Astrocyte (in vitro differentiated cells and primary cell): ENCODE measurements at regions not wholly inside any gene's neighbourhood (a gene's known extent, or its start where the extent isn't known, plus 50 kb on each side); places are given as distances from the start of the nearest gene placed in this dataset.

ENCODE experiments used
- DNase-seq: peaks from one replicate; pipeline ENCODE4 v3.0.0-alpha.2; 2010; ENCODE audit warnings: low read depth
- FAIRE-seq: peaks from 2 replicates; lab custom pipeline; 2011; peaks lifted over from hg19 to GRCh38; lab: Jason Lieb, UNC
- H2AFZ ChIP-seq: 2 replicates; pipeline ENCODE4 v1.6.0; 2012; ENCODE audit warnings: low read depth, low read length, inconsistent platforms
- H3K27ac ChIP-seq: 2 replicates; pipeline ENCODE4 v1.5.1; 2011; ENCODE audit warnings: low read depth, low read length, inconsistent platforms
- H3K27me3 ChIP-seq: 2 replicates; pipeline ENCODE4 v1.6.0; 2011; ENCODE audit warnings: low read length, inconsistent platforms; ENCODE audit not compliant: insufficient read depth
- H3K36me3 ChIP-seq: 2 replicates; pipeline ENCODE4 v1.5.1; 2011; ENCODE audit warnings: low read length, inconsistent platforms; ENCODE audit not compliant: insufficient read depth
- H3K4me1 ChIP-seq: 2 replicates; pipeline ENCODE4 v1.5.1; 2011; ENCODE audit warnings: low read length, inconsistent platforms; ENCODE audit not compliant: insufficient read depth
- H3K4me2 ChIP-seq: 2 replicates; pipeline ENCODE4 v1.6.0; 2012; ENCODE audit warnings: low read length, inconsistent platforms
- H3K4me3 ChIP-seq: 2 replicates; pipeline ENCODE4 v1.5.1; 2011; ENCODE audit warnings: low read depth, mild to moderate bottlenecking, low read length, inconsistent platforms; ENCODE audit not compliant: insufficient read depth
- H3K79me2 ChIP-seq: 2 replicates; pipeline ENCODE4 v1.6.0; 2012; ENCODE audit warnings: mild to moderate bottlenecking, low read length, inconsistent platforms; ENCODE audit not compliant: insufficient read depth
- H3K9ac ChIP-seq: 2 replicates; pipeline ENCODE4 v1.6.0; 2012; ENCODE audit warnings: mild to moderate bottlenecking, low read length, inconsistent platforms
- H3K9me3 ChIP-seq: 2 replicates; pipeline ENCODE4 v1.5.1; 2012; ENCODE audit warnings: low read depth, mild to moderate bottlenecking, low read length, inconsistent platforms; ENCODE audit not compliant: insufficient read depth
- H4K20me1 ChIP-seq: 2 replicates; pipeline ENCODE4 v1.6.0; 2012; ENCODE audit warnings: low read length, inconsistent platforms; ENCODE audit not compliant: insufficient read depth
- H3K27ac Mint-ChIP-seq: one replicate; pipeline ENCODE4 v1.8.0; 2021; ENCODE audit warnings: mild to moderate bottlenecking, mixed read lengths; ENCODE audit not compliant: unreplicated experiment
- H3K27me3 Mint-ChIP-seq: one replicate; pipeline ENCODE4 v1.8.0; 2021; ENCODE audit warnings: low read depth, mixed read lengths; ENCODE audit not compliant: unreplicated experiment
- H3K36me3 Mint-ChIP-seq: one replicate; pipeline ENCODE4 v1.8.0; 2021; ENCODE audit warnings: low read depth, mixed read lengths; ENCODE audit not compliant: unreplicated experiment
- H3K4me1 Mint-ChIP-seq: one replicate; pipeline ENCODE4 v1.8.0; 2021; ENCODE audit warnings: low read depth, mixed read lengths; ENCODE audit not compliant: unreplicated experiment
- H3K4me3 Mint-ChIP-seq: one replicate; pipeline ENCODE4 v1.8.0; 2021; ENCODE audit warnings: mild to moderate bottlenecking, moderate library complexity, mixed read lengths; ENCODE audit not compliant: unreplicated experiment
- H3K9me3 Mint-ChIP-seq: one replicate; pipeline ENCODE4 v1.8.0; 2021; ENCODE audit warnings: mild to moderate bottlenecking, mixed read lengths; ENCODE audit not compliant: unreplicated experiment
- EZH2 ChIP-seq: IDR thresholded peaks from 2 replicates; pipeline ENCODE4 v1.6.1; 2012; ENCODE audit warnings: mild to moderate bottlenecking, low read length, inconsistent platforms; ENCODE audit not compliant: insufficient read depth
- TF ChIP-seq, protein P1 (sequence below): IDR thresholded peaks from 2 replicates; pipeline ENCODE4 v1.5.1; 2011; ENCODE audit warnings: low read depth, mild to moderate bottlenecking, inconsistent platforms, low read length, moderate library complexity; ENCODE audit not compliant: insufficient read depth

GRCh38 chr2:128409326-128410034 lies 90.8 kb upstream of the HS6ST1 start:
- no peaks in the 10 kb centered on the region for H4K20me1 ChIP-seq
- H2AFZ ChIP-seq: no peak overlapping the region
- no peak for TF ChIP-seq EZH2
- TF ChIP-seq, protein P1, sequence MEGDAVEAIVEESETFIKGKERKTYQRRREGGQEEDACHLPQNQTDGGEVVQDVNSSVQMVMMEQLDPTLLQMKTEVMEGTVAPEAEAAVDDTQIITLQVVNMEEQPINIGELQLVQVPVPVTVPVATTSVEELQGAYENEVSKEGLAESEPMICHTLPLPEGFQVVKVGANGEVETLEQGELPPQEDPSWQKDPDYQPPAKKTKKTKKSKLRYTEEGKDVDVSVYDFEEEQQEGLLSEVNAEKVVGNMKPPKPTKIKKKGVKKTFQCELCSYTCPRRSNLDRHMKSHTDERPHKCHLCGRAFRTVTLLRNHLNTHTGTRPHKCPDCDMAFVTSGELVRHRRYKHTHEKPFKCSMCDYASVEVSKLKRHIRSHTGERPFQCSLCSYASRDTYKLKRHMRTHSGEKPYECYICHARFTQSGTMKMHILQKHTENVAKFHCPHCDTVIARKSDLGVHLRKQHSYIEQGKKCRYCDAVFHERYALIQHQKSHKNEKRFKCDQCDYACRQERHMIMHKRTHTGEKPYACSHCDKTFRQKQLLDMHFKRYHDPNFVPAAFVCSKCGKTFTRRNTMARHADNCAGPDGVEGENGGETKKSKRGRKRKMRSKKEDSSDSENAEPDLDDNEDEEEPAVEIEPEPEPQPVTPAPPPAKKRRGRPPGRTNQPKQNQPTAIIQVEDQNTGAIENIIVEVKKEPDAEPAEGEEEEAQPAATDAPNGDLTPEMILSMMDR: no peak
- H3K27ac Mint-ChIP-seq: peak overlapping the region; percentile 85
- no peaks in the 10 kb centered on the region for H3K27me3 ChIP-seq
- H3K27ac ChIP-seq: peak overlapping the region; percentile 49
- no peak overlapping the region for H3K4me3 ChIP-seq
- H3K9me3 ChIP-seq: no peaks in the 10 kb centered on the region
- H3K4me1 ChIP-seq: peaks cover 14% of the 10 kb centered on the region
- no peak for FAIRE-seq
- no peaks in the 10 kb centered on the region for H3K79me2 ChIP-seq
- H3K4me3 Mint-ChIP-seq: no peak overlapping the region
- H3K36me3 Mint-ChIP-seq: no peaks in the 10 kb centered on the region
- H3K4me2 ChIP-seq: peak overlapping the region; percentile 56
- DNase-seq: no peak
- peaks cover 19% of the 10 kb centered on the region for H3K4me1 Mint-ChIP-seq
- H3K9me3 Mint-ChIP-seq: peaks cover 3% of the 10 kb centered on the region
- H3K27me3 Mint-ChIP-seq: peaks cover 34% of the 10 kb centered on the region
- no peak overlapping the region for H3K9ac ChIP-seq
- H3K36me3 ChIP-seq: no peaks in the 10 kb centered on the region

- no peak overlapping the region for H3K4me3 ChIP-seq
- no peak for FAIRE-seq
- no peaks in the 10 kb centered on the region for H4K20me1 ChIP-seq
- Mint-ChIP-seq H3K4me1 (peaks cover 19% of the 10 kb centered on the region), H3K27me3 (peaks cover 31% of the 10 kb centered on the region), H3K27ac (no peak overlapping the region), H3K4me3 (no peak overlapping the region), H3K9me3 (peaks cover 3% of the 10 kb centered on the region), H3K36me3 (no peaks in the 10 kb centered on the region)
- no peak overlapping the region for H3K4me2 ChIP-seq
- no peak overlapping the region for H3K9ac ChIP-seq
- H3K4me1 ChIP-seq: peaks cover 14% of the 10 kb centered on the region
- no peak overlapping the region for H2AFZ ChIP-seq
- peaks cover under 1% of the 10 kb centered on the region for H3K9me3 ChIP-seq
- H3K27me3 ChIP-seq: no peaks in the 10 kb centered on the region
- no peak for DNase-seq
- no peak overlapping the region for H3K27ac ChIP-seq
- TF ChIP-seq EZH2: no peak
- TF ChIP-seq, protein P1: no peak
- no peaks in the 10 kb centered on the region for H3K36me3 ChIP-seq
- H3K79me2 ChIP-seq: no peaks in the 10 kb centered on the region
These were observed 91.5 kb upstream of the HS6ST1 start for GRCh38 chr2:128410035-128410757.

DNA sequence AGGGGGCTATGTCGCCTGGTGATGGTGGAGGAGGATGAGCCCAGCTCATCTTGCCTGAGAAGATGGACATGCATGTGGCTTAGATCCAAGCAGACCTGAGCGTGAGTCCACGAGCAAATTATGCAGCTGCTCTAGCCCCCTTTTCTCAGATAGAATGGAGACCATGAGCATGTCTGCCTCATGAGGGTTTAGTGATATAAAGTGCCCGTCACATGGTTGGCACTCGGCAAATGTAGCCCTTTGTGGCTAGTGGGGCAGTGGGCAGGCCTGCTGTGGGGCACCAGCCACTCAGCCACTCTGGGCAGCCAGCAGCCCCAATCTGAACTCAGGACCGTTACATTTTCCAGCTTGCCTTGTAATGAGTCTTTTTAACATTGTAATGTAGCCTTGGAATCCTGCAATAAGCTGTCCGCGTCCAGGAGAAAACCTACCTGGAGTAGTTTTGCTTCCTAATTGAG lies 92.1 kb upstream of the HS6ST1 start:
- Mint-ChIP-seq H3K36me3 (no peaks in the 10 kb centered on the region), H3K27ac (no peak overlapping the region), H3K4me3 (no peak overlapping the region), H3K9me3 (peaks cover 3% of the 10 kb centered on the region), H3K4me1 (peaks cover 19% of the 10 kb centered on the region), H3K27me3 (peaks cover 27% of the 10 kb centered on the region)
- no peak for DNase-seq
- H2AFZ ChIP-seq: no peak overlapping the region
- no peaks in the 10 kb centered on the region for H3K27me3 ChIP-seq
- no peak overlapping the region for H3K4me3 ChIP-seq
- no peak for TF ChIP-seq EZH2
- TF ChIP-seq, protein P1: no peak
- no peak overlapping the region for H3K4me2 ChIP-seq
- no peaks in the 10 kb centered on the region for H3K79me2 ChIP-seq
- peaks cover 5% of the 10 kb centered on the region for H3K9me3 ChIP-seq
- peaks cover 14% of the 10 kb centered on the region for H3K4me1 ChIP-seq
- no peak overlapping the region for H3K9ac ChIP-seq
- FAIRE-seq: no peak
- H3K36me3 ChIP-seq: no peaks in the 10 kb centered on the region
- no peaks in the 10 kb centered on the region for H4K20me1 ChIP-seq
- no peak overlapping the region for H3K27ac ChIP-seq
